ENCODE measurements at regions not wholly inside any gene's neighbourhood (a gene's known extent, or its start where the extent isn't known, plus 50 kb on each side); places are given as distances from the start of the nearest gene placed in this dataset.
A peak's percentile ranks its signal among the peaks of the same experiment; 100 is the strongest.

DNA sequence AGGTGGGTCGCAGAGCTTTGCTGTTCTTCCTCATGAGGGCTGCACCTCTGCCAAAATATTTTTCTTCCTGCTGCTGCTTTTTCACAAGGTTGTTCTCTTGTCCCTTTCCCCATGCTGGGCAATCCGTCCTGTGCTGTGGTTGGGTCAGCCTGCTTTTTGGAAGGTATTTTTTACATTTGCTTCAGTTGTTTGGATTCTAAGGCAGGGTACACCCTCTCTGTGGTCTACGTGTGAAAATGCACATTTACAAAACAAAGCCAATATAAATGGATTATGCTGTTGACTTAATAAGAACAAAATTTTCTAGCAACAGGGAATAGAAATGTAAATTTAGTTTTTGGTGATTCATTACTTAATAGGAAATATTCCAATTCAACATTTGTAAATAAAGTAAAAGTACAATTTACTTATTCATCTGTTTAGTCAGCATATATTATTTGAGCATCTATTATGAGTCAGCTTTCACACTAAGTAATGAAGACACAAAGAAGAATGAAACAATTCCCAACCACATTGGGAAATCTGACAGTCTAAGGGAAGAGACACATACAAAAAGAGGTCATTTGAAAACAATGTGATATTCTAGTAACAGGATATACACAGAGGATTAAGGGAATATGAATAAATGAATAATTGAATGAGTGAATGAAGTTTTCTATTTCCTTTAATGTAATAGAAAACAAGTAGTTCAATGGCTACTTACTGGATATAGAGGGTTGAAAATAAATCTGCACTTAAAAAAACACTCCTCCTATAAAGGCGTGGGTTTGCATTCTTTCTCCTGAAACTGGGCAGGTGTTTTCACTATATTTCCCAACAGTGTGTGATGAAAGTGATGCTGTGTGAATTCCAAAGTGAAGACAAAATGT, 94.6 kb upstream of the PRICKLE1 start:
- H3K9me3 ChIP-seq (ENCODE audit: low read length) = no peaks in the 10 kb centered on the region
- no peaks in the 10 kb centered on the region for H3K36me3 Mint-ChIP-seq
- no peaks in the 10 kb centered on the region for H3K36me3 ChIP-seq (ENCODE audit: insufficient read depth, low read length)
- H3K27ac Mint-ChIP-seq = no peak overlapping the region
- H3K9me3 Mint-ChIP-seq = peaks cover 0 to 2% (median 0%) of the 10 kb centered on the region in 5 donors
- no peaks in the 10 kb centered on the region for H3K4me1 ChIP-seq (ENCODE audit: insufficient read depth, low read length)
- no peak overlapping the region for H3K4me3 Mint-ChIP-seq
- CTCF ChIA-PET = no interaction called here
- POLR2A ChIA-PET = no interaction called here
- H3K27ac ChIP-seq (ENCODE audit: low read depth, low read length) = no peak overlapping the region
- no peaks in the 10 kb centered on the region for H3K27me3 ChIP-seq (ENCODE audit: insufficient read depth, low read length, poor library complexity, severe bottlenecking)
- H3K4me1 Mint-ChIP-seq = no peaks in the 10 kb centered on the region
- no peaks in the 10 kb centered on the region for H3K27me3 Mint-ChIP-seq
- H3K4me3 ChIP-seq (ENCODE audit: low read length) = no peak overlapping the region
- no peak for DNase-seq

- POLR2A ChIA-PET = no interaction called here
- CTCF ChIA-PET = no interaction called here
- Histone ChIP-seq H3K27me3 (ENCODE audit: insufficient read depth, low read length, poor library complexity, severe bottlenecking) (no peaks in the 10 kb centered on the region), H3K27ac (ENCODE audit: low read depth, low read length) (no peak overlapping the region), H3K9me3 (ENCODE audit: low read length) (no peaks in the 10 kb centered on the region), H3K36me3 (ENCODE audit: insufficient read depth, low read length) (no peaks in the 10 kb centered on the region), H3K4me3 (ENCODE audit: low read length) (no peak overlapping the region), H3K4me1 (ENCODE audit: insufficient read depth, low read length) (no peaks in the 10 kb centered on the region)
- Mint-ChIP-seq H3K36me3 (no peaks in the 10 kb centered on the region), H3K4me3 (no peak overlapping the region), H3K27me3 (no peaks in the 10 kb centered on the region), H3K4me1 (no peaks in the 10 kb centered on the region), H3K27ac (no peak overlapping the region), H3K9me3 (peaks cover 0 to 2% (median 0%) of the 10 kb centered on the region in 5 donors)
- DNase-seq = no peak
Observed at GRCh38 chr12:42683266-42683665, 93.7 kb upstream of the PRICKLE1 start.

GRCh38 chr12:42679466-42679865, 89.9 kb upstream of the PRICKLE1 start:
- H3K36me3 Mint-ChIP-seq = no peaks in the 10 kb centered on the region
- Histone ChIP-seq H3K36me3 (ENCODE audit: insufficient read depth, low read length) (no peaks in the 10 kb centered on the region), H3K27ac (ENCODE audit: low read depth, low read length) (no peak overlapping the region), H3K4me1 (ENCODE audit: insufficient read depth, low read length) (no peaks in the 10 kb centered on the region), H3K27me3 (ENCODE audit: insufficient read depth, low read length, poor library complexity, severe bottlenecking) (no peaks in the 10 kb centered on the region), H3K4me3 (ENCODE audit: low read length) (no peak overlapping the region), H3K9me3 (ENCODE audit: low read length) (no peaks in the 10 kb centered on the region)
- H3K27me3 Mint-ChIP-seq = peaks cover 0 to 2% of the 10 kb centered on the region in 2 donors
- no peaks in the 10 kb centered on the region for H3K4me1 Mint-ChIP-seq
- no peak overlapping the region for H3K4me3 Mint-ChIP-seq
- DNase-seq = no peak
- H3K9me3 Mint-ChIP-seq = peaks cover 0 to 9% (median 0%) of the 10 kb centered on the region in 5 donors
- ChIA-PET CTCF (no interaction called here), POLR2A (no interaction called here)
- no peak overlapping the region for H3K27ac Mint-ChIP-seq

- Histone ChIP-seq H3K4me1 (ENCODE audit: insufficient read depth, low read length) (no peaks in the 10 kb centered on the region), H3K36me3 (ENCODE audit: insufficient read depth, low read length) (no peaks in the 10 kb centered on the region), H3K9me3 (ENCODE audit: low read length) (no peaks in the 10 kb centered on the region), H3K27ac (ENCODE audit: low read depth, low read length) (no peak overlapping the region), H3K27me3 (ENCODE audit: insufficient read depth, low read length, poor library complexity, severe bottlenecking) (no peaks in the 10 kb centered on the region), H3K4me3 (ENCODE audit: low read length) (no peak overlapping the region)
- no peak for DNase-seq
- H3K4me3 Mint-ChIP-seq = no peak overlapping the region
- ChIA-PET CTCF (no interaction called here), POLR2A (no interaction called here)
- peaks cover 0 to 2% of the 10 kb centered on the region in 2 donors for H3K27me3 Mint-ChIP-seq
- no peaks in the 10 kb centered on the region for H3K4me1 Mint-ChIP-seq
- peaks cover 0 to 15% (median under 1%) of the 10 kb centered on the region in 5 donors for H3K9me3 Mint-ChIP-seq
- no peak overlapping the region for H3K27ac Mint-ChIP-seq
- H3K36me3 Mint-ChIP-seq = no peaks in the 10 kb centered on the region
Observed at GRCh38 chr12:42677461-42677860, 87.9 kb upstream of the PRICKLE1 start.

DNA sequence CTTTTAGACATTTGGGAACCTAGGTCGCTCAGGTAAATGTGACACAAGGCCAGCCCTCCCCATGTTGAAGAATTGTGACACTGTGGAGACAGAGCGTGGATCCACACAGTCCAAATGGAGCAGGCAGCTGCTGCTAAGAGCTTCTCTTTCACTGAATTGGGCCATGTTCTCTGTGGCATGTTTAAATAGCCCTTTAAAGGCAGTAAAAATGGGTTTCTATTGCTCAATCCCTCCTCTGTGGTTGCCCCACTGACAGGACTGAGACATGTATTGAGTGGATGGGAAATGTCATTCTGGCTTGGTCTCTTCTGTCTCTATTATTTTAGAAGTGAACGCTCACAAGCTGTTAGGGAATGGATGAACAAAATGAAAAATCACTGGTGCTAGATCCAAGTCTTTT, 84.0 kb upstream of the PRICKLE1 start:
- Histone ChIP-seq H3K4me1 (ENCODE audit: insufficient read depth, low read length) (no peaks in the 10 kb centered on the region), H3K27me3 (ENCODE audit: insufficient read depth, low read length, poor library complexity, severe bottlenecking) (no peaks in the 10 kb centered on the region), H3K36me3 (ENCODE audit: insufficient read depth, low read length) (no peaks in the 10 kb centered on the region), H3K27ac (ENCODE audit: low read depth, low read length) (no peak overlapping the region), H3K9me3 (ENCODE audit: low read length) (no peaks in the 10 kb centered on the region), H3K4me3 (ENCODE audit: low read length) (no peak overlapping the region)
- Mint-ChIP-seq H3K4me1 (no peaks in the 10 kb centered on the region), H3K27ac (peak overlapping the region in 1 of 8 donors; percentile 69), H3K4me3 (no peak overlapping the region), H3K27me3 (peaks cover 0 to 2% of the 10 kb centered on the region in 2 donors), H3K9me3 (peaks cover 0 to 15% (median 4%) of the 10 kb centered on the region in 5 donors), H3K36me3 (no peaks in the 10 kb centered on the region)
- ChIA-PET CTCF (no interaction called here), POLR2A (no interaction called here)
- no peak for DNase-seq

DNA sequence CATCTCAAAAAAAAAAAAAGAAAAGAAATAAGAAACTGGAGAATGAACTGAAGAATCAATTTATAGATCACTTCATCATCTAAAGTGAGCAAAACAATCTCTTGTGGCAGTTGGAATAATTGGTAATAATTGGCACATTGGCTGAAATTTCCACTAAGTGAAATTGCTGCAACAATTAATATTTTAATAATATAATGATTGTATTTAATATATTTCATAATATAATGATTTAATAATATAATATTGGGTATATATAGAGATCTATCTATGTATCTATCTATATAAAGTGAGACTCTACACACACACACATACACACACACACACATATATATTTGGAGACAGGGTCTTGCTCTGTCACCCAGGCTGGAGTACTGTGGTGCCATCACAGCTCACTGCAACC, 81.2 kb upstream of the PRICKLE1 start:
- ChIA-PET POLR2A (no interaction called here), CTCF (no interaction called here)
- no peaks in the 10 kb centered on the region for H3K27me3 Mint-ChIP-seq
- Histone ChIP-seq H3K27ac (ENCODE audit: low read depth, low read length) (no peak overlapping the region), H3K4me1 (ENCODE audit: insufficient read depth, low read length) (no peaks in the 10 kb centered on the region), H3K4me3 (ENCODE audit: low read length) (no peak overlapping the region), H3K36me3 (ENCODE audit: insufficient read depth, low read length) (no peaks in the 10 kb centered on the region), H3K9me3 (ENCODE audit: low read length) (no peaks in the 10 kb centered on the region), H3K27me3 (ENCODE audit: insufficient read depth, low read length, poor library complexity, severe bottlenecking) (no peaks in the 10 kb centered on the region)
- no peak for DNase-seq
- no peak overlapping the region for H3K4me3 Mint-ChIP-seq
- H3K9me3 Mint-ChIP-seq = peaks cover 0 to 10% (median 3%) of the 10 kb centered on the region in 5 donors
- H3K4me1 Mint-ChIP-seq = no peaks in the 10 kb centered on the region
- H3K36me3 Mint-ChIP-seq = no peaks in the 10 kb centered on the region
- no peak overlapping the region for H3K27ac Mint-ChIP-seq

DNA sequence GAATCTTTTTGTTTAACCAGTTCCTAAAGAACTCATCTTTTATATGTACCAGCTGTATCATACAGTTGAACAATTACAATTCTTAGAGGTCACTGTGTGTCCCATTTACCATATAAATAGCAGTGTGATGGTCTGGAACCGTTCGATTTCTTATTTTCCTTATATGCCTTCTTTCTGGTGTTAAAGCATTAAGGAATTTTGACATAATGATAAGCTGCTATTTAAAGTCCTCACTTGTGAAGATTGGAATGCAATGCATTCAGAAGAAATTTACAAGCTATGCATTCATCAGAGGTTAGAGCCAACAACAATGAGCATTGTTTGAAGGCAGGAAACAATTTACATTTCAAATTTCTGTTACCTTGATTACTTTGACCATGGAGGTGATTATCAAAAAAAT, 80.0 kb upstream of the PRICKLE1 start:
- Histone ChIP-seq H3K27me3 (ENCODE audit: insufficient read depth, low read length, poor library complexity, severe bottlenecking) (no peaks in the 10 kb centered on the region), H3K27ac (ENCODE audit: low read depth, low read length) (no peak overlapping the region), H3K4me1 (ENCODE audit: insufficient read depth, low read length) (no peaks in the 10 kb centered on the region), H3K4me3 (ENCODE audit: low read length) (no peak overlapping the region), H3K9me3 (ENCODE audit: low read length) (no peaks in the 10 kb centered on the region), H3K36me3 (ENCODE audit: insufficient read depth, low read length) (no peaks in the 10 kb centered on the region)
- DNase-seq = no peak
- ChIA-PET POLR2A (no interaction called here), CTCF (no interaction called here)
- no peak overlapping the region for H3K4me3 Mint-ChIP-seq
- H3K9me3 Mint-ChIP-seq = peaks cover 0 to 8% (median 3%) of the 10 kb centered on the region in 5 donors
- H3K27ac Mint-ChIP-seq = no peak overlapping the region
- no peaks in the 10 kb centered on the region for H3K4me1 Mint-ChIP-seq
- H3K36me3 Mint-ChIP-seq = no peaks in the 10 kb centered on the region
- H3K27me3 Mint-ChIP-seq = no peaks in the 10 kb centered on the region

- no peak overlapping the region for H3K27ac Mint-ChIP-seq
- H3K27me3 Mint-ChIP-seq = no peaks in the 10 kb centered on the region
- no peaks in the 10 kb centered on the region for H3K27me3 ChIP-seq (ENCODE audit: insufficient read depth, low read length, poor library complexity, severe bottlenecking)
- no peaks in the 10 kb centered on the region for H3K9me3 ChIP-seq (ENCODE audit: low read length)
- H3K36me3 Mint-ChIP-seq = no peaks in the 10 kb centered on the region
- H3K36me3 ChIP-seq (ENCODE audit: insufficient read depth, low read length) = no peaks in the 10 kb centered on the region
- DNase-seq = no peak
- no peak overlapping the region for H3K27ac ChIP-seq (ENCODE audit: low read depth, low read length)
- H3K4me3 Mint-ChIP-seq = no peak overlapping the region
- CTCF ChIA-PET = no interaction called here
- no peaks in the 10 kb centered on the region for H3K4me1 ChIP-seq (ENCODE audit: insufficient read depth, low read length)
- H3K4me1 Mint-ChIP-seq = no peaks in the 10 kb centered on the region
- POLR2A ChIA-PET = no interaction called here
- no peak overlapping the region for H3K4me3 ChIP-seq (ENCODE audit: low read length)
- H3K9me3 Mint-ChIP-seq = peaks cover 0 to 4% (median 0%) of the 10 kb centered on the region in 5 donors
Observed at GRCh38 chr12:42666671-42667243, 77.2 kb upstream of the PRICKLE1 start.
